ENCODE measurements at regions not wholly inside any gene's neighbourhood (a gene's known extent, or its start where the extent isn't known, plus 50 kb on each side); places are given as distances from the start of the nearest gene placed in this dataset.

DNA sequence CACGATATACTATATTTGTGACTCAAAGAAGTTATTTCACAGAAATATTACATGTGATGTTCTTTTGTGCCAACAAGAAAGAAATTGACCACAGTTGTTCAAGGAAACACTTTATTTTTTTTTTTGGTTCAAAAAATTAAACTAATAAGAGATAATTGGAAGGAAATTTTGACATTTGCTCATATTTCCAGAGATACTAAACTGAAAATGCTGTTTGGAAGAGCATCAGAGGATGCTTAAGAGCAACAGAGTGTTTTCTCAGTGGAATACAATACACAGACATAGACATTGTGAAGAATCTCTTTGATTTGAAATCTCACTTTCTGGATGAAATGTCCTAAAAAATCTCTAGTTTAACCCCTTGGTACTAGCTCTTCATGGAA is 760.4 kb upstream of the CXADR start:
- no peak overlapping the region for H3K4me3 ChIP-seq (ENCODE audit: low read depth, low read length)
- no peak for DNase-seq (ENCODE audit: low read depth)
- TF ChIP-seq CTCF (IDR thresholded peaks at IDR 0.05; ENCODE audit: insufficient read depth, low read length) = no peak

DNA sequence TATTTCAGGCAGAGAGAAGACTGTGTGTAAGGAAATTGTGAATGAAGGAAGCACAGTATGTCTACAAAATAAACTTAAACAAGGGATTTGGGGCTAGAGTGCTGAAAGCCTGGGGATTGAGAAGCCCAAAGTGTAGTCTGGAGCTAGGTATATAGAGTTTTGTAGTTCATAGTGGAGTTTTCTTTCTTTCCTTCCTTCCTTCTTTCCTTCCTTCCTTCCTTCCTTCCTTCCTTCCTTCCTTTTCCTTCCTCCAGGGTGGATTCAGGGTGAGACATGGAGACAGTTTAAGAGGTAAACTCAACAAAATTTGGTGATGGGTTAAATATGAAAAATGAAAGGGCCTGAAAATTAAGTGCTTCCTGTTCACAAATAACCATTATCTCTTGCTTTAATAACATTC is 757.8 kb upstream of the CXADR start:
- no peak for DNase-seq (ENCODE audit: low read depth)
- no peak overlapping the region for H3K4me3 ChIP-seq (ENCODE audit: low read depth, low read length)
- no peak for TF ChIP-seq CTCF (IDR thresholded peaks at IDR 0.05; ENCODE audit: insufficient read depth, low read length)

- no peak for DNase-seq (ENCODE audit: low read depth)
- no peak overlapping the region for H3K4me3 ChIP-seq (ENCODE audit: low read depth, low read length)
- no peak for TF ChIP-seq CTCF (IDR thresholded peaks at IDR 0.05; ENCODE audit: insufficient read depth, low read length)
These were observed 745.6 kb upstream of the CXADR start for GRCh38 chr21:16767201-16767600.

DNA sequence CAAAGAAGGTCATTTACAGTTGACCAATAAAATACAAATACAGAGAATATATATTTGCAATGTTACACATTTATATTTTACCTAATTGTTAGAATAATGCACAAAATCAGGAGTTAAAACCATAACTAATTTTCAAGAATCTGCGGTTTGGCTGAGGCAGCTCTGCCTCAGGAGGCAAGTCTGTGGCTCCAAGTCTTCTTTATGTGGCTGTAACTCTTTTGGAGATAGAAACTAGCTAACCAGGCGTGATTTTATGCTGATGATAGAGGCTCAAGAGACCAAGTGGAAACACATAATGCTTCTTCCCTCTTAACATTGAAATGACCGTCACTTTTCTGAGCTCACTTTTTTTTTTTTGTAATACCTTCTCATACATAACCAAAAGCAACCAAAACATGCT is 744.7 kb upstream of the CXADR start:
- no peak overlapping the region for H3K4me3 ChIP-seq (ENCODE audit: low read depth, low read length)
- no peak for TF ChIP-seq CTCF (IDR thresholded peaks at IDR 0.05; ENCODE audit: insufficient read depth, low read length)
- no peak for DNase-seq (ENCODE audit: low read depth)

GRCh38 chr21:16770266-16770665 is 742.6 kb upstream of the CXADR start:
- no peak overlapping the region for H3K4me3 ChIP-seq (ENCODE audit: low read depth, low read length)
- no peak for TF ChIP-seq CTCF (IDR thresholded peaks at IDR 0.05; ENCODE audit: insufficient read depth, low read length)
- no peak for DNase-seq (ENCODE audit: low read depth)

GRCh38 chr21:16773206-16773605 is 739.6 kb upstream of the CXADR start:
- peak; percentile 32 for DNase-seq (ENCODE audit: low read depth)
- no peak overlapping the region for H3K4me3 ChIP-seq (ENCODE audit: low read depth, low read length)
- TF ChIP-seq CTCF (IDR thresholded peaks at IDR 0.05; ENCODE audit: insufficient read depth, low read length) = no peak

DNA sequence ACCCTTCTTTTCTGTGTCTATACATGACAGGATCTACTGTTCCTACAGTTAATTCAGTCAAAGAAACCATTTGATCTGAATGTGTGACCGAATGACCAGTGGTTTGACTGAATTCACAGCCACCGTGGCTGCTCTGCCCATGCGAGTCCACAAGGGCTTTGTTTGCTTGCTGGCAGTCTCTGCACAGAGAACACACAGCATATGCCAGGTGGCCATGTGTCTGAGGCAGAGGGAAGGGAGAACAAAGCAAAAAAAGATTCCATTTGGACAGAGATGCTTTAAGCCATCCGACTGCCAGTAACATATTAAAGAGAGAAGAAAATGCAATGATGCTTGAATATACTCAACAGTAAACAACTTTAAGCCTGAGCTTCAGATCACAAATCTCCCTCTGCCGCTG is 737.8 kb upstream of the CXADR start:
- TF ChIP-seq CTCF (IDR thresholded peaks at IDR 0.05; ENCODE audit: insufficient read depth, low read length) = no peak
- H3K4me3 ChIP-seq (ENCODE audit: low read depth, low read length) = no peak overlapping the region
- no peak for DNase-seq (ENCODE audit: low read depth)
